Caco-2 (cell line): ENCODE measurements at regions not wholly inside any gene's neighbourhood (a gene's known extent, or its start where the extent isn't known, plus 50 kb on each side); places are given as distances from the start of the nearest gene placed in this dataset.

ENCODE experiments used
- BruUV-seq: library from RNA; stranded (reverse); fragments of 400-500 nt; replicated peaks from 2 replicates; lab custom pipeline; 2021; lab: Mats Ljungman, UMichigan
- CTCF ChIA-PET: fragments of 300-600 bp; sonication (Branson Sonifier 250); formaldehyde crosslinking; loops from one replicate; lab custom pipeline; 2022; ENCODE audit warnings: antibody characterized with exemption; lab: Charles Lee
- POLR2A ChIA-PET: fragments of 300-600 bp; sonication (Branson Sonifier 250); formaldehyde crosslinking; loops from one replicate; lab custom pipeline; 2022; ENCODE audit warnings: antibody characterized with exemption; lab: Charles Lee
- DNase-seq, 2 experiments: peaks; one replicate each; pipeline versions ENCODE4 v3.0.0 to v3.0.0-alpha.2; 2020 to 2022
- H3K27me3 ChIP-seq: replicated peaks from 2 replicates; pipeline ENCODE4 v1.6.0; 2011; ENCODE audit warnings: low read length; ENCODE audit not compliant: control insufficient read depth, insufficient read depth
- H3K36me3 ChIP-seq: 2 replicates; pipeline ENCODE4 v1.5.1; 2011; ENCODE audit warnings: low read length; ENCODE audit not compliant: control insufficient read depth, insufficient read depth
- H3K4me1 ChIP-seq: fragments of 250-450 bp; sonication (Bioruptor Pico); 2 replicates; pipeline ENCODE4 v1.5.1; 2020; ENCODE audit warnings: mild to moderate bottlenecking
- H3K4me3 ChIP-seq: 2 replicates; pipeline ENCODE4 v1.5.1; 2011; ENCODE audit warnings: low read depth, mild to moderate bottlenecking, control low read depth, low read length
- H3K9me3 ChIP-seq: fragments of 250-450 bp; sonication (Bioruptor Pico); 2 replicates; pipeline ENCODE4 v1.5.1; 2020; ENCODE audit warnings: mild to moderate bottlenecking, moderate library complexity
- H3K27ac Mint-ChIP-seq: one replicate; pipeline ENCODE4 v1.8.0; 2022; ENCODE audit warnings: mixed read lengths; ENCODE audit not compliant: unreplicated experiment
- H3K27me3 Mint-ChIP-seq: one replicate; pipeline ENCODE4 v1.8.0; 2022; ENCODE audit warnings: mixed read lengths; ENCODE audit not compliant: insufficient read depth, unreplicated experiment
- H3K36me3 Mint-ChIP-seq: one replicate; pipeline ENCODE4 v1.8.0; 2022; ENCODE audit warnings: mild to moderate bottlenecking, mixed read lengths; ENCODE audit not compliant: insufficient read depth, unreplicated experiment
- H3K4me1 Mint-ChIP-seq: one replicate; pipeline ENCODE4 v1.8.0; 2022; ENCODE audit warnings: low read depth, mixed read lengths; ENCODE audit not compliant: unreplicated experiment
- H3K4me3 Mint-ChIP-seq: one replicate; pipeline ENCODE4 v1.8.0; 2022; ENCODE audit warnings: mild to moderate bottlenecking, moderate library complexity, mixed read lengths; ENCODE audit not compliant: unreplicated experiment
- H3K9me3 Mint-ChIP-seq: one replicate; pipeline ENCODE4 v1.8.0; 2022; ENCODE audit warnings: mixed read lengths; ENCODE audit not compliant: unreplicated experiment
- CTCF ChIP-seq, 2 experiments: fragments of 200-600 bp in 1 of 2; IDR thresholded peaks; 1 replicate in 1 of 2; 2 replicates in 1 of 2; pipeline versions ENCODE4 v1.5.1 to v1.8.0; 2011 to 2022; ENCODE audit warnings: antibody characterized with exemption in 1 of 2, control low read depth in 1 of 2, inconsistent platforms in 1 of 2, low read depth in 1 of 2, low read length in 1 of 2, mild to moderate bottlenecking in 1 of 2, moderate library complexity in 1 of 2; ENCODE audit not compliant: insufficient read depth in 1 of 2, severe bottlenecking in 1 of 2, unreplicated experiment in 1 of 2
- intact Hi-C: fragments of 100-400 bp; cut with micrococcal nuclease; formaldehyde crosslinking; loops from one replicate; pipeline ENCODE4 v1.10.0; 2022; ENCODE audit not compliant: unreplicated experiment

GRCh38 chr1:192729500-192729899 lies 79.3 kb upstream of the RGS2 start:
- Histone ChIP-seq H3K27me3 (no peaks in the 10 kb centered on the region), H3K9me3 (no peaks in the 10 kb centered on the region), H3K4me1 (no peaks in the 10 kb centered on the region), H3K36me3 (no peaks in the 10 kb centered on the region), H3K4me3 (no peak overlapping the region)
- DNase-seq, result no peak
- ChIA-PET POLR2A (no interaction called here), CTCF (no interaction called here)
- H3K4me1 Mint-ChIP-seq, result no peaks in the 10 kb centered on the region
- no TSS peak for BruUV-seq
- TF ChIP-seq CTCF (IDR thresholded peaks at IDR 0.05; ENCODE audit: insufficient read depth in 1 of 2, low read depth in 1 of 2, low read length in 1 of 2, severe bottlenecking in 1 of 2, unreplicated experiment in 1 of 2), result no peak
- intact Hi-C loops, result no loop called here
- peaks cover 16% of the 10 kb centered on the region for H3K9me3 Mint-ChIP-seq
- H3K27me3 Mint-ChIP-seq, result no peaks in the 10 kb centered on the region
- H3K4me3 Mint-ChIP-seq, result no peak overlapping the region
- no peak overlapping the region for H3K27ac Mint-ChIP-seq
- H3K36me3 Mint-ChIP-seq, result no peaks in the 10 kb centered on the region

GRCh38 chr1:192730198-192730597 lies 78.6 kb upstream of the RGS2 start:
- POLR2A ChIA-PET, result no interaction called here
- BruUV-seq, result no TSS peak
- intact Hi-C loops, result no loop called here

GRCh38 chr1:192732787-192733186 lies 76.1 kb upstream of the RGS2 start:
- intact Hi-C loops, result no loop called here
- Histone ChIP-seq H3K4me3 (no peak overlapping the region), H3K9me3 (no peaks in the 10 kb centered on the region), H3K27me3 (no peaks in the 10 kb centered on the region), H3K36me3 (no peaks in the 10 kb centered on the region), H3K4me1 (no peaks in the 10 kb centered on the region)
- POLR2A ChIA-PET, result no interaction called here
- Mint-ChIP-seq H3K27ac (no peak overlapping the region), H3K4me3 (no peak overlapping the region), H3K4me1 (no peaks in the 10 kb centered on the region), H3K36me3 (no peaks in the 10 kb centered on the region), H3K9me3 (peaks cover 17% of the 10 kb centered on the region), H3K27me3 (peaks cover 2% of the 10 kb centered on the region)
- peak in 1 of 2 experiments; percentile 32 for DNase-seq
- BruUV-seq, result no TSS peak
- CTCF ChIA-PET, result no interaction called here
- TF ChIP-seq CTCF (IDR thresholded peaks at IDR 0.05; ENCODE audit: insufficient read depth in 1 of 2, low read depth in 1 of 2, low read length in 1 of 2, severe bottlenecking in 1 of 2, unreplicated experiment in 1 of 2), result peak in 1 of 2 experiments; percentile 23

More at GRCh38 chr1:192730198-192730597, 78.6 kb upstream of the RGS2 start:
- Histone ChIP-seq H3K27me3 (no peaks in the 10 kb centered on the region), H3K4me3 (no peak overlapping the region), H3K9me3 (no peaks in the 10 kb centered on the region), H3K4me1 (no peaks in the 10 kb centered on the region), H3K36me3 (no peaks in the 10 kb centered on the region)
- H3K36me3 Mint-ChIP-seq, result no peaks in the 10 kb centered on the region
- no peaks in the 10 kb centered on the region for H3K27me3 Mint-ChIP-seq
- no peaks in the 10 kb centered on the region for H3K4me1 Mint-ChIP-seq
- no peak overlapping the region for H3K27ac Mint-ChIP-seq
- H3K9me3 Mint-ChIP-seq, result peaks cover 17% of the 10 kb centered on the region
- no peak for DNase-seq
- H3K4me3 Mint-ChIP-seq, result no peak overlapping the region
- CTCF ChIA-PET, result no interaction called here
- TF ChIP-seq CTCF (IDR thresholded peaks at IDR 0.05; ENCODE audit: insufficient read depth in 1 of 2, low read depth in 1 of 2, low read length in 1 of 2, severe bottlenecking in 1 of 2, unreplicated experiment in 1 of 2), result no peak
